IMR-90 (cell line): ENCODE measurements at regions not wholly inside any gene's neighbourhood (a gene's known extent, or its start where the extent isn't known, plus 50 kb on each side); places are given as distances from the start of the nearest gene placed in this dataset.

Source experiments
- ATAC-seq: fragments of 200-7000 bp; cut with Tn5 transposase; 2 replicates; pipeline ENCODE4 v1.9.1; 2020; ENCODE audit warnings: low read depth, mild to moderate bottlenecking, moderate library complexity
- BruUV-seq: library from RNA; stranded (reverse); fragments of 400-500 nt; replicated peaks from 2 replicates; lab custom pipeline; 2021; lab: Mats Ljungman, UMichigan
- CTCF ChIA-PET: fragments of 300-600 bp; formaldehyde crosslinking; extraction: SDS; loops from one replicate; lab custom pipeline; 2021; ENCODE audit warnings: antibody characterized with exemption; lab: Yijun Ruan, JAX
- POLR2A ChIA-PET: fragments of 300-600 bp; sonication (Branson Sonifier 250); formaldehyde crosslinking; loops from one replicate; lab custom pipeline; 2022; ENCODE audit warnings: antibody characterized with exemption; ENCODE audit not compliant: unreplicated experiment; lab: Charles Lee
- DNase-seq: peaks from one replicate; pipeline ENCODE4 v3.0.0; 2013
- H2AFZ ChIP-seq: replicated peaks from 2 replicates; pipeline ENCODE3; 2013; ENCODE audit warnings: low read length, mild to moderate bottlenecking; ENCODE audit not compliant: poor library complexity
- H2AK5ac ChIP-seq: 2 replicates; pipeline ENCODE4 v1.6.1; 2013; ENCODE audit warnings: low read depth, low read length, inconsistent platforms
- H2AK9ac ChIP-seq: replicated peaks from 2 replicates; pipeline ENCODE3; 2013; ENCODE audit warnings: mild to moderate bottlenecking, low read depth, low read length, moderate library complexity; ENCODE audit not compliant: poor library complexity
- H2BK120ac ChIP-seq: 2 replicates; pipeline ENCODE4 v1.6.1; 2013; ENCODE audit warnings: low read depth, low read length, inconsistent platforms
- H2BK15ac ChIP-seq: 3 replicates; pipeline ENCODE4 v1.6.1; 2013; ENCODE audit warnings: low read depth, low read length, inconsistent platforms
- H2BK20ac ChIP-seq: 2 replicates; pipeline ENCODE4 v1.6.1; 2013; ENCODE audit warnings: low read depth, mild to moderate bottlenecking, inconsistent platforms, low read length, moderate library complexity
- H2BK5ac ChIP-seq: 2 replicates; pipeline ENCODE4 v1.6.1; 2013; ENCODE audit warnings: mild to moderate bottlenecking, low read depth, low read length, inconsistent platforms; ENCODE audit not compliant: poor library complexity, severe bottlenecking
- H3K14ac ChIP-seq: replicated peaks from 2 replicates; pipeline ENCODE4 v1.6.1; 2013; ENCODE audit warnings: low read depth, low read length, inconsistent platforms
- H3K18ac ChIP-seq: 2 replicates; pipeline ENCODE4 v1.6.1; 2013; ENCODE audit warnings: low read depth, low read length, control low read depth
- H3K23ac ChIP-seq: 2 replicates; pipeline ENCODE4 v1.6.1; 2013; ENCODE audit warnings: low read depth, low read length, inconsistent platforms
- H3K27ac ChIP-seq: 2 replicates; pipeline ENCODE4 v1.5.1; 2013; ENCODE audit warnings: mild to moderate bottlenecking, control low read depth, low read length; ENCODE audit not compliant: insufficient read depth
- H3K27me3 ChIP-seq: 2 replicates; pipeline ENCODE4 v1.6.1; 2013; ENCODE audit warnings: low read length; ENCODE audit not compliant: control insufficient read depth, insufficient read depth
- H3K36me3 ChIP-seq: 2 replicates; pipeline ENCODE4 v1.6.1; 2013; ENCODE audit warnings: low read length, mixed read lengths; ENCODE audit not compliant: control insufficient read depth, insufficient read depth
- H3K4ac ChIP-seq: 2 replicates; pipeline ENCODE4 v1.6.1; 2013; ENCODE audit warnings: low read depth, low read length, inconsistent platforms
- H3K4me1 ChIP-seq: 2 replicates; pipeline ENCODE4 v1.6.1; 2013; ENCODE audit warnings: low read length, mixed read lengths; ENCODE audit not compliant: control insufficient read depth, insufficient read depth
- H3K4me2 ChIP-seq: 2 replicates; pipeline ENCODE4 v1.6.1; 2013; ENCODE audit warnings: low read depth, mild to moderate bottlenecking, control low read depth, low read length, moderate library complexity
- H3K4me3 ChIP-seq: 2 replicates; pipeline ENCODE4 v1.5.1; 2013; ENCODE audit warnings: low read depth, mild to moderate bottlenecking, control low read depth, low read length, moderate library complexity; ENCODE audit not compliant: insufficient read depth
- H3K56ac ChIP-seq: 2 replicates; pipeline ENCODE4 v1.6.1; 2013; ENCODE audit warnings: low read length, inconsistent platforms; ENCODE audit not compliant: insufficient read depth; ENCODE audit errors: extremely low read depth
- H3K79me1 ChIP-seq, 2 experiments: 2 replicates each; pipeline ENCODE4 v1.6.1; 2013; ENCODE audit warnings: low read length in 2 of 2, inconsistent platforms in 1 of 2, low read depth in 1 of 2
- H3K9ac ChIP-seq: 2 replicates; pipeline ENCODE4 v1.6.1; 2013; ENCODE audit warnings: low read depth, low read length, control low read depth
- H3K9me1 ChIP-seq: 2 replicates; pipeline ENCODE4 v1.6.1; 2013; ENCODE audit warnings: low read length, inconsistent platforms; ENCODE audit not compliant: insufficient read depth
- H3K9me3 ChIP-seq: 2 replicates; pipeline ENCODE4 v1.6.1; 2013; ENCODE audit warnings: low read length; ENCODE audit not compliant: control insufficient read depth, insufficient read depth
- H4K20me1 ChIP-seq: 2 replicates; pipeline ENCODE4 v1.6.1; 2013; ENCODE audit warnings: low read length, inconsistent platforms; ENCODE audit not compliant: insufficient read depth
- H4K5ac ChIP-seq: 2 replicates; pipeline ENCODE4 v1.6.1; 2013; ENCODE audit warnings: mild to moderate bottlenecking, low read depth, low read length, control low read depth
- H4K8ac ChIP-seq, 2 experiments: 2 replicates each; pipeline ENCODE4 v1.6.1; 2013; ENCODE audit warnings: low read depth in 2 of 2, low read length in 2 of 2, control low read depth in 1 of 2, inconsistent platforms in 1 of 2
- H4K91ac ChIP-seq: 2 replicates; pipeline ENCODE4 v1.6.1; 2013; ENCODE audit warnings: low read depth, low read length, inconsistent platforms; ENCODE audit not compliant: insufficient read depth
- CHD1 ChIP-seq: IDR thresholded peaks from 2 replicates; pipeline ENCODE4 v1.6.1; 2012; ENCODE audit warnings: low read depth, low read length, improper control_type of control experiment
- MAZ ChIP-seq: IDR thresholded peaks from 2 replicates; pipeline ENCODE4 v1.6.1; 2012; ENCODE audit warnings: low read depth, mild to moderate bottlenecking, low read length, improper control_type of control experiment, moderate library complexity, borderline replicate concordance
- NFE2L2 ChIP-seq: fragments of 150-350 bp; IDR thresholded peaks from 2 replicates; pipeline ENCODE4 v1.6.1; 2016; ENCODE audit warnings: low read depth, mild to moderate bottlenecking, low read length
- RAD21 ChIP-seq: IDR thresholded peaks from 2 replicates; pipeline ENCODE4 v1.6.1; 2012; ENCODE audit warnings: low read length, improper control_type of control experiment
- RFX5 ChIP-seq: IDR thresholded peaks from 2 replicates; pipeline ENCODE4 v1.8.0; 2012; ENCODE audit warnings: low read depth, mild to moderate bottlenecking, low read length, moderate library complexity
- WGBS, 2 experiments: methylation state at CpG; one replicate each; pipeline versions ENCODE4 v1.1.5 to v1.1.7; 2013; ENCODE audit warnings: missing lambda C conversion rate in 2 of 2; ENCODE audit not compliant: insufficient read length in 1 of 2; ENCODE audit errors: extremely low coverage in 2 of 2; 5-methylcytosine and 5-hydroxymethylcytosine counted together
- dilution Hi-C: fragments of 300-500 bp; cut with HindIII; formaldehyde crosslinking; loops from one replicate; pipeline ENCODE4 v1.14.3; 2018; ENCODE audit warnings: low sequenced_read_pairs; ENCODE audit not compliant: unreplicated experiment
- in situ Hi-C: fragments of 300-500 bp; cut with MboI; formaldehyde crosslinking; loops from 3 replicates; pipeline ENCODE4 v1.14.3; 2019; ENCODE audit warnings: low sequenced_read_pairs, inconsistent platforms, mixed read lengths
- intact Hi-C: fragments of 100-400 bp; cut with micrococcal nuclease; formaldehyde crosslinking; loops from 2 replicates; pipeline ENCODE4 v1.10.0; 2022

GRCh38 chr15:39124155-39124552 lies 456.7 kb upstream of the THBS1 start:
- Histone ChIP-seq H3K9ac (no peak overlapping the region), H3K36me3 (no peaks in the 10 kb centered on the region), H3K4me3 (no peak overlapping the region), H3K27me3 (no peaks in the 10 kb centered on the region), H4K8ac (peak overlapping the region; percentile 91 to 96), H2AFZ (peak overlapping the region; percentile 70), H3K79me1 (peaks cover 0 to 9% of the 10 kb centered on the region in 2 experiments; a peak in 1 of 4 replicates), H2BK5ac (peak overlapping the region; percentile 92), H3K4me1 (peaks cover 22% of the 10 kb centered on the region), H4K91ac (peak overlapping the region; percentile 94), H3K4me2 (no peak overlapping the region), H3K14ac (peak overlapping the region; percentile 88), H4K20me1 (no peaks in the 10 kb centered on the region), H3K56ac (peak overlapping the region; percentile 86; the same call in 1 of the 2 replicates), H2BK20ac (peak overlapping the region; percentile 95), H2BK120ac (peak overlapping the region; percentile 94), H3K9me3 (peaks cover 2% of the 10 kb centered on the region; the same call in 1 of the 2 replicates), H2BK15ac (peak overlapping the region; percentile 99), H3K18ac (peak overlapping the region; percentile 86), H4K5ac (peak overlapping the region; percentile 93), H3K4ac (peak overlapping the region; percentile 94), H3K27ac (peak overlapping the region; percentile 74), H3K23ac (peak overlapping the region; percentile 62), H2AK5ac (peak overlapping the region; percentile 94), H2AK9ac (peak overlapping the region; percentile 58), H3K9me1 (peaks cover 12% of the 10 kb centered on the region)
- no TSS peak for BruUV-seq
- ATAC-seq, result no peak
- TF ChIP-seq MAZ (no peak), NFE2L2 (no peak), CHD1 (no peak), RFX5 (no peak), RAD21 (no peak)
- DNase-seq, result peak; percentile 78
- dilution Hi-C loops (no loop called here), intact Hi-C loops (no loop called here), in situ Hi-C loops (no loop called here)
- 88% methylated on average over 4 of the region's 7 CpGs; no CpG with 5 or more reads in 1 of the 2 experiments for WGBS, 2 experiments
- CTCF ChIA-PET, result no interaction called here
- POLR2A ChIA-PET, result no interaction called here
